ENCODE measurements at regions not wholly inside any gene's neighbourhood (a gene's known extent, or its start where the extent isn't known, plus 50 kb on each side); places are given as distances from the start of the nearest gene placed in this dataset.

DNA sequence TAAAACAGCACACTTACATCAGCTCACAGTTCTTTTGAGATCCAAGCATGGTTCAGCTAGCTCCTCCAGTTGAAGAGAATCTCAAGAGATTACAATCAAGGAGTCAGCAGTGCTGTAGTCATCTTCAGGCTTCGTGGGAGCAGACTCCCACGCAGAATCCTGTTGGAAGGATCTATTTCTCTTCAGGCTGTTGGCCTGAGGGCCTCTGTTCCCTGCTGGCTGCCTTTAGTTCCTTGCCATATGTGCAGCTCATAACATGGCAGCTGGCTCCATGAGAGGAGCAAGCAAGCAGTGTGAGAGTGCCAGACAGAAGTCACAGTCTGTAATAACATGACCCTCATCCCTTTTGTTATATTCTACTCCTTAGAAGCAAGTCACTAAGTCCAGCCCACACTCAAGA is 168.6 kb downstream of the COX18 start:
- TF ChIP-seq NFRKB (IDR thresholded peaks at IDR 0.05) (no peak), ZNF384 (IDR thresholded peaks at IDR 0.05) (no peak), ELF4 (IDR thresholded peaks at IDR 0.05) (no peak), ARNT (IDR thresholded peaks at IDR 0.05) (no peak), TARDBP (IDR thresholded peaks at IDR 0.05) (no peak), CTBP1 (IDR thresholded peaks at IDR 0.05; ENCODE audit: borderline replicate concordance) (no peak), L3MBTL2 (conservative IDR thresholded peaks at IDR 0.05) (no peak), SUZ12 (IDR thresholded peaks at IDR 0.05) (no peak), SP1 (IDR thresholded peaks at IDR 0.05) (no peak), HDGF (IDR thresholded peaks at IDR 0.05; ENCODE audit: borderline replicate concordance) (no peak)
- TF ChIP-seq, protein P1, sequence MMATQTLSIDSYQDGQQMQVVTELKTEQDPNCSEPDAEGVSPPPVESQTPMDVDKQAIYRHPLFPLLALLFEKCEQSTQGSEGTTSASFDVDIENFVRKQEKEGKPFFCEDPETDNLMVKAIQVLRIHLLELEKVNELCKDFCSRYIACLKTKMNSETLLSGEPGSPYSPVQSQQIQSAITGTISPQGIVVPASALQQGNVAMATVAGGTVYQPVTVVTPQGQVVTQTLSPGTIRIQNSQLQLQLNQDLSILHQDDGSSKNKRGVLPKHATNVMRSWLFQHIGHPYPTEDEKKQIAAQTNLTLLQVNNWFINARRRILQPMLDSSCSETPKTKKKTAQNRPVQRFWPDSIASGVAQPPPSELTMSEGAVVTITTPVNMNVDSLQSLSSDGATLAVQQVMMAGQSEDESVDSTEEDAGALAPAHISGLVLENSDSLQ (IDR thresholded peaks at IDR 0.05), result no peak
